Ishikawa (cell line): ENCODE measurements at regions not wholly inside any gene's neighbourhood (a gene's known extent, or its start where the extent isn't known, plus 50 kb on each side); places are given as distances from the start of the nearest gene placed in this dataset.

ENCODE experiments used
- CREB1 ChIP-seq: IDR thresholded peaks from 2 replicates; pipeline ENCODE4 v1.6.1; 2012; ENCODE audit warnings: low read depth
- EP300 ChIP-seq: IDR thresholded peaks from 2 replicates; pipeline ENCODE4 v1.6.1; 2012; ENCODE audit warnings: borderline replicate concordance
- FOXM1 ChIP-seq: IDR thresholded peaks from 2 replicates; pipeline ENCODE4 v1.6.1; 2012; ENCODE audit warnings: low read depth, borderline replicate concordance
- RAD21 ChIP-seq: IDR thresholded peaks from 2 replicates; pipeline ENCODE4 v1.6.1; 2012; ENCODE audit warnings: low read depth
- TEAD4 ChIP-seq: IDR thresholded peaks from 2 replicates; pipeline ENCODE4 v1.6.1; 2012
- USF1 ChIP-seq: IDR thresholded peaks from 2 replicates; pipeline ENCODE4 v1.6.1; 2012
- YY1 ChIP-seq: IDR thresholded peaks from 2 replicates; pipeline ENCODE4 v1.6.1; 2012; ENCODE audit warnings: low read depth
- ZBTB7A ChIP-seq: IDR thresholded peaks from 2 replicates; pipeline ENCODE4 v1.6.1; 2012; ENCODE audit warnings: low read depth
- TF ChIP-seq, protein P1 (sequence below): IDR thresholded peaks from 2 replicates; pipeline ENCODE4 v1.6.1; 2012

- no peak for TF ChIP-seq USF1
- TF ChIP-seq FOXM1 = no peak
- TF ChIP-seq CREB1 = no peak
- TF ChIP-seq YY1 = no peak
- no peak for TF ChIP-seq ZBTB7A
- no peak for TF ChIP-seq EP300
- no peak for TF ChIP-seq TEAD4
- TF ChIP-seq, protein P1, sequence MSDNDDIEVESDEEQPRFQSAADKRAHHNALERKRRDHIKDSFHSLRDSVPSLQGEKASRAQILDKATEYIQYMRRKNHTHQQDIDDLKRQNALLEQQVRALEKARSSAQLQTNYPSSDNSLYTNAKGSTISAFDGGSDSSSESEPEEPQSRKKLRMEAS = no peak
- no peak for TF ChIP-seq RAD21
Measured at GRCh38 chr4:125961626-125962025, 646.9 kb downstream of the FAT4 start.
